Stimulated activated CD4-positive, alpha-beta T cell treated with anti-CD3 and anti-CD28 coated beads, Interleukin-4, amount 100 ng/mL, for 24 hours (primary cell): ENCODE measurements at regions not wholly inside any gene's neighbourhood (a gene's known extent, or its start where the extent isn't known, plus 50 kb on each side); places are given as distances from the start of the nearest gene placed in this dataset.
"Not testable (repeated sequence)": the region's sequence is repeated elsewhere in the genome, so short reads cannot be mapped to it uniquely, and the experiment has no call there.

Source experiments
- DNase-seq: peaks from one replicate; pipeline ENCODE4 v3.0.0-alpha.2; 2020

- no peak for DNase-seq
Observed at GRCh38 chr2:146741260-146741659, 1103.6 kb upstream of the ACVR2A start.

GRCh38 chr2:146734821-146735190 lies 1110.0 kb upstream of the ACVR2A start:
- no peak for DNase-seq

- no peak for DNase-seq
Observed at GRCh38 chr2:146734042-146734820, 1110.6 kb upstream of the ACVR2A start.

- DNase-seq = no peak
Observed at GRCh38 chr2:146730882-146731281, 1113.9 kb upstream of the ACVR2A start.

- no peak for DNase-seq
Observed at GRCh38 chr2:146721486-146721885, 1123.3 kb upstream of the ACVR2A start.

- DNase-seq = no peak
Observed at GRCh38 chr2:146720170-146720569, 1124.7 kb upstream of the ACVR2A start.

- no peak for DNase-seq
Observed at GRCh38 chr2:146716591-146716990, 1128.2 kb upstream of the ACVR2A start.

- no peak for DNase-seq
Observed at GRCh38 chr2:146709004-146709403, 1135.8 kb upstream of the ACVR2A start.

GRCh38 chr2:146701183-146701582 lies 1143.6 kb upstream of the ACVR2A start:
- no peak for DNase-seq

- DNase-seq = no peak
Observed at GRCh38 chr2:146697307-146697706, 1147.5 kb upstream of the ACVR2A start.

- DNase-seq = not testable (repeated sequence)
Observed at GRCh38 chr2:146696787-146697186, 1148.0 kb upstream of the ACVR2A start.

GRCh38 chr2:146681991-146682390 lies 1162.8 kb upstream of the ACVR2A start:
- no peak for DNase-seq

GRCh38 chr2:146678516-146678915 lies 1166.3 kb upstream of the ACVR2A start:
- DNase-seq = no peak

GRCh38 chr2:146677280-146677679 lies 1167.5 kb upstream of the ACVR2A start:
- DNase-seq = no peak

- no peak for DNase-seq
Observed at GRCh38 chr2:146669735-146670134, 1175.1 kb upstream of the ACVR2A start.

GRCh38 chr2:146666340-146666739 lies 1178.5 kb upstream of the ACVR2A start:
- no peak for DNase-seq

- DNase-seq = no peak
Observed at GRCh38 chr2:146665800-146666199, 1179.0 kb upstream of the ACVR2A start.

GRCh38 chr2:146661473-146662096 lies 1183.2 kb upstream of the ACVR2A start:
- DNase-seq = no peak

- DNase-seq = no peak
Observed at GRCh38 chr2:146659976-146660375, 1184.9 kb upstream of the ACVR2A start.

GRCh38 chr2:146652311-146652710 lies 1192.5 kb upstream of the ACVR2A start:
- no peak for DNase-seq

- DNase-seq = no peak
Observed at GRCh38 chr2:146651361-146651760, 1193.5 kb upstream of the ACVR2A start.

GRCh38 chr2:146642066-146642465 lies 1202.8 kb upstream of the ACVR2A start:
- DNase-seq = no peak

GRCh38 chr2:146634230-146635097 lies 1210.4 kb upstream of the ACVR2A start:
- DNase-seq = no peak

GRCh38 chr2:146633159-146633558 lies 1211.7 kb upstream of the ACVR2A start:
- DNase-seq = no peak
